Ovary (tissue), 3 donors: ENCODE measurements at regions not wholly inside any gene's neighbourhood (a gene's known extent, or its start where the extent isn't known, plus 50 kb on each side); places are given as distances from the start of the nearest gene placed in this dataset.

Experiments used
- CTCF ChIP-seq, 3 donors: fragments of 450-650 bp in 2 of 3; fragments of 200-600 bp in 1 of 3; IDR thresholded peaks; one replicate each; pipeline versions ENCODE4 v1.5.1 to v1.8.0; 2016 to 2022; ENCODE audit warnings: antibody characterized with exemption in 3 of 3, mild to moderate bottlenecking in 1 of 3
- POLR2A ChIP-seq: fragments of 450-650 bp; IDR thresholded peaks from one replicate; pipeline ENCODE4 v1.6.1; 2017; ENCODE audit warnings: antibody characterized with exemption, mild to moderate bottlenecking, moderate library complexity
- donor health status: DM: no; HTN: no; CAD: no.

- TF ChIP-seq CTCF (IDR thresholded peaks at IDR 0.05) (no peak), POLR2A (no peak)
Observed at GRCh38 chr6:11393713-11394627, 143.6 kb upstream of the TMEM170B start.
